Natural killer cell (primary cell): ENCODE measurements at regions not wholly inside any gene's neighbourhood (a gene's known extent, or its start where the extent isn't known, plus 50 kb on each side); places are given as distances from the start of the nearest gene placed in this dataset.

ENCODE experiments used
- ATAC-seq, 3 donors: fragments of 150-1000 bp in 2 of 3; fragments of 200-7000 bp in 1 of 3; cut with Tn5 transposase; 1 replicate in 1 of 3; 2 replicates in 2 of 3; pipeline ENCODE4 v1.10.0; 2021; ENCODE audit warnings: mild to moderate bottlenecking in 2 of 3, moderate library complexity in 2 of 3
- DNase-seq, 2 donors: peaks; one replicate each; pipeline versions ENCODE4 v3.0.0 to v3.0.0-alpha.2; 2013 to 2021; ENCODE audit warnings: mixed read lengths in 1 of 2
- H3K27ac ChIP-seq: one replicate; pipeline ENCODE4 v1.5.1; 2013; ENCODE audit warnings: mild to moderate bottlenecking, low read length
- H3K27me3 ChIP-seq: one replicate; pipeline ENCODE4 v1.6.1; 2013; ENCODE audit warnings: low read length; ENCODE audit not compliant: control insufficient read depth, insufficient read depth
- H3K36me3 ChIP-seq: one replicate; pipeline ENCODE4 v1.6.1; 2013; ENCODE audit warnings: low read length; ENCODE audit not compliant: control insufficient read depth, insufficient read depth
- H3K4me1 ChIP-seq: one replicate; pipeline ENCODE4 v1.6.1; 2013; ENCODE audit warnings: low read length; ENCODE audit not compliant: control insufficient read depth, insufficient read depth
- H3K4me3 ChIP-seq: one replicate; pipeline ENCODE4 v1.5.1; 2013; ENCODE audit warnings: low read length
- H3K9me3 ChIP-seq: one replicate; pipeline ENCODE4 v1.6.1; 2013; ENCODE audit warnings: low read length; ENCODE audit not compliant: control insufficient read depth, insufficient read depth
- H3K27ac Mint-ChIP-seq, 2 donors: one replicate each; pipeline ENCODE4 v1.8.0; 2022; ENCODE audit warnings: mild to moderate bottlenecking in 2 of 2, mixed read lengths in 2 of 2, moderate library complexity in 1 of 2
- H3K27me3 Mint-ChIP-seq, 2 donors: one replicate each; pipeline ENCODE4 v1.8.0; 2022; ENCODE audit warnings: low read depth in 2 of 2, mixed read lengths in 2 of 2
- H3K36me3 Mint-ChIP-seq: one replicate; pipeline ENCODE4 v1.8.0; 2022; ENCODE audit warnings: mixed read lengths
- H3K4me1 Mint-ChIP-seq, 2 donors: one replicate each; pipeline ENCODE4 v1.8.0; 2022; ENCODE audit warnings: mixed read lengths in 2 of 2
- H3K4me3 Mint-ChIP-seq: one replicate; pipeline ENCODE4 v1.8.0; 2022; ENCODE audit warnings: mild to moderate bottlenecking, moderate library complexity, mixed read lengths
- H3K9me3 Mint-ChIP-seq, 2 donors: one replicate each; pipeline ENCODE4 v1.8.0; 2022; ENCODE audit warnings: mixed read lengths in 2 of 2
- WGBS: methylation state at CpG from one replicate; pipeline ENCODE4 v1.1.7; 2013; ENCODE audit warnings: missing lambda C conversion rate; ENCODE audit not compliant: insufficient coverage; 5-methylcytosine and 5-hydroxymethylcytosine counted together
- intact Hi-C: fragments of 100-400 bp; cut with micrococcal nuclease; formaldehyde crosslinking; loops from one replicate; pipeline ENCODE4 v1.14.2; 2022
- TF ChIP-seq, protein P1 (sequence below): fragments of 200-600 bp; IDR thresholded peaks from one replicate; pipeline ENCODE4 v1.8.0; 2022; ENCODE audit warnings: antibody characterized with exemption

GRCh38 chr5:79851391-79851863 lies 139.6 kb downstream of the MTX3 start:
- H3K27me3 ChIP-seq, result no peaks in the 10 kb centered on the region
- ATAC-seq (no peak), DNase-seq (no peak)
- TF ChIP-seq, protein P1, sequence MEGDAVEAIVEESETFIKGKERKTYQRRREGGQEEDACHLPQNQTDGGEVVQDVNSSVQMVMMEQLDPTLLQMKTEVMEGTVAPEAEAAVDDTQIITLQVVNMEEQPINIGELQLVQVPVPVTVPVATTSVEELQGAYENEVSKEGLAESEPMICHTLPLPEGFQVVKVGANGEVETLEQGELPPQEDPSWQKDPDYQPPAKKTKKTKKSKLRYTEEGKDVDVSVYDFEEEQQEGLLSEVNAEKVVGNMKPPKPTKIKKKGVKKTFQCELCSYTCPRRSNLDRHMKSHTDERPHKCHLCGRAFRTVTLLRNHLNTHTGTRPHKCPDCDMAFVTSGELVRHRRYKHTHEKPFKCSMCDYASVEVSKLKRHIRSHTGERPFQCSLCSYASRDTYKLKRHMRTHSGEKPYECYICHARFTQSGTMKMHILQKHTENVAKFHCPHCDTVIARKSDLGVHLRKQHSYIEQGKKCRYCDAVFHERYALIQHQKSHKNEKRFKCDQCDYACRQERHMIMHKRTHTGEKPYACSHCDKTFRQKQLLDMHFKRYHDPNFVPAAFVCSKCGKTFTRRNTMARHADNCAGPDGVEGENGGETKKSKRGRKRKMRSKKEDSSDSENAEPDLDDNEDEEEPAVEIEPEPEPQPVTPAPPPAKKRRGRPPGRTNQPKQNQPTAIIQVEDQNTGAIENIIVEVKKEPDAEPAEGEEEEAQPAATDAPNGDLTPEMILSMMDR, result no peak
- H3K4me1 Mint-ChIP-seq, result no peaks in the 10 kb centered on the region
- H3K4me3 Mint-ChIP-seq, result no peak overlapping the region
- no peak overlapping the region for H3K4me3 ChIP-seq
- no peak overlapping the region for H3K27ac ChIP-seq
- no peaks in the 10 kb centered on the region for H3K36me3 ChIP-seq
- H3K4me1 ChIP-seq, result no peaks in the 10 kb centered on the region
- H3K27ac Mint-ChIP-seq, result no peak overlapping the region
- WGBS, result 91% methylated on average over 7 of the region's 7 CpGs
- H3K9me3 Mint-ChIP-seq, result no peaks in the 10 kb centered on the region
- H3K27me3 Mint-ChIP-seq, result peaks cover 10 to 12% of the 10 kb centered on the region in 2 donors
- no peaks in the 10 kb centered on the region for H3K36me3 Mint-ChIP-seq
- no peaks in the 10 kb centered on the region for H3K9me3 ChIP-seq
- intact Hi-C loops, result no loop called here

GRCh38 chr5:79850941-79851340 lies 140.1 kb downstream of the MTX3 start:
- H3K9me3 ChIP-seq, result no peaks in the 10 kb centered on the region
- intact Hi-C loops, result no loop called here
- TF ChIP-seq, protein P1, result no peak
- Mint-ChIP-seq H3K27me3 (peaks cover 10 to 12% of the 10 kb centered on the region in 2 donors), H3K9me3 (no peaks in the 10 kb centered on the region), H3K36me3 (no peaks in the 10 kb centered on the region), H3K27ac (no peak overlapping the region), H3K4me3 (no peak overlapping the region), H3K4me1 (no peaks in the 10 kb centered on the region)
- no peaks in the 10 kb centered on the region for H3K36me3 ChIP-seq
- no peaks in the 10 kb centered on the region for H3K27me3 ChIP-seq
- ATAC-seq (no peak), DNase-seq (no peak)
- H3K4me3 ChIP-seq, result no peak overlapping the region
- no peaks in the 10 kb centered on the region for H3K4me1 ChIP-seq
- no peak overlapping the region for H3K27ac ChIP-seq
- WGBS, result 92% methylated on average over 5 of the region's 5 CpGs

GRCh38 chr5:79850316-79850822 lies 140.7 kb downstream of the MTX3 start:
- peaks cover 10 to 12% of the 10 kb centered on the region in 2 donors for H3K27me3 Mint-ChIP-seq
- intact Hi-C loops, result no loop called here
- no peaks in the 10 kb centered on the region for H3K4me1 Mint-ChIP-seq
- 95% methylated on average over 10 of the region's 10 CpGs for WGBS
- DNase-seq (no peak), ATAC-seq (no peak)
- H3K9me3 ChIP-seq, result no peaks in the 10 kb centered on the region
- no peaks in the 10 kb centered on the region for H3K4me1 ChIP-seq
- TF ChIP-seq, protein P1, result no peak
- H3K4me3 Mint-ChIP-seq, result no peak overlapping the region
- no peaks in the 10 kb centered on the region for H3K27me3 ChIP-seq
- H3K36me3 Mint-ChIP-seq, result no peaks in the 10 kb centered on the region
- no peaks in the 10 kb centered on the region for H3K9me3 Mint-ChIP-seq
- H3K36me3 ChIP-seq, result no peaks in the 10 kb centered on the region
- no peak overlapping the region for H3K4me3 ChIP-seq
- H3K27ac Mint-ChIP-seq, result no peak overlapping the region
- no peak overlapping the region for H3K27ac ChIP-seq
